Middle frontal gyrus (tissue), 1 donor: ENCODE measurements at regions not wholly inside any gene's neighbourhood (a gene's known extent, or its start where the extent isn't known, plus 50 kb on each side); places are given as distances from the start of the nearest gene placed in this dataset.

Source experiments
- DNase-seq: peaks from one replicate; pipeline ENCODE4 v3.0.0-alpha.2; 2015; ENCODE audit warnings: low spot score; ENCODE audit errors: extremely low spot score

DNA sequence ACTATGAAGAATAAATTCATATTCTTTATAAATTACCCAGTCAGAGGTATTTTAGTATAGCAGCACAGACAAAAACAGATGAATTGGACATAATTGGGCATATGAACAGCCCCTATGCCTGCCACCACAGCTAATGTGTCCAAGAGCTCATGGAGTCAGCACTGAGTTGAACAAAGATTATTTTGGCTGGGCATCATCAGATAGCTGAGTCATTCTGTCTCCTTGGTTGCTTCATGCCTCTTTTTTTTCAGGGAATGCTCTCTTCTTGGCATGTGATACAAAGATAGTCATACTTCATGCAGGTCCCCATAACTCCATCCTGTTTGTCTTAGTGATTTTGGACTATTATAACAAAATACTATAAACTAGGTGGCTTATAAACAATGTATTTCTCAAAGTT is 275.6 kb downstream of the TENT5A start:
- no peak for DNase-seq

DNA sequence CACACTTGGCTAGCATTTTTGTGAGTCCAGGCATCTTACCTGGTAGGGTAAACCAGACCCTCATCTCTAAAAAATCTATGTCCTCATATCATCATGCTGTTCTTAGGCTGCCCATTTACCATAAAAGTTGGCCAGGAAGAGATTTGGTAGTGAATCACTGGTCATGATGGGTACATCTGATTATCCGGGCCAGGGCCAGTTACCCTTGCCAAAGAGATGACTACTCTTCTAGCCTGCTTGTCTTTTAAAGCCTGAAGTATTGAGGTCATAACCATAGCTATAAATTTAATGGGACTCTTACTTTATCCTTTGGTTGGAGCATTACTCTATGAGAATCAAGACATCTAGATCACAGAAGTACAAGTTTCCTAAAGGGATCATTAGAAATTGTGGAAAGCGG is 276.8 kb downstream of the TENT5A start:
- DNase-seq, result no peak

DNA sequence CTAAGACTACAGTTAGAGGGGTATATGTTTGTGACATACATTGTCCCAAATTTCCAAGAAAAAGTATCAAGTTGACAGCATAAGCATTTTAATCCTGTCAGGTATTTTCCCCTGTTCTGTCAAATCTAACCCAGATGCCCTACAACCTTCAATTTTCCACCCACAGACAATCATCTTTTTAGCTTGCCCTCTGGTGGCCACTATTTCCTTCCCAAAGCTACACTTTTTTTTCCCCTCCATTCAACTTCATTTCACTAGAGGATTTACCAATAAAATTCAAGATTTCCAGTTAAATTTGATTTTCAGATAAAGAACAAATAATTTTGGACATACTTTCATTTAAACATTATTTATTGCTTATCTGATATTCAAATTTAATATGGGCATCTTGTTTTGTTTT is 286.6 kb downstream of the TENT5A start:
- DNase-seq, result no peak

GRCh38 chr6:81456416-81456815 is 296.1 kb downstream of the TENT5A start:
- no peak for DNase-seq

DNA sequence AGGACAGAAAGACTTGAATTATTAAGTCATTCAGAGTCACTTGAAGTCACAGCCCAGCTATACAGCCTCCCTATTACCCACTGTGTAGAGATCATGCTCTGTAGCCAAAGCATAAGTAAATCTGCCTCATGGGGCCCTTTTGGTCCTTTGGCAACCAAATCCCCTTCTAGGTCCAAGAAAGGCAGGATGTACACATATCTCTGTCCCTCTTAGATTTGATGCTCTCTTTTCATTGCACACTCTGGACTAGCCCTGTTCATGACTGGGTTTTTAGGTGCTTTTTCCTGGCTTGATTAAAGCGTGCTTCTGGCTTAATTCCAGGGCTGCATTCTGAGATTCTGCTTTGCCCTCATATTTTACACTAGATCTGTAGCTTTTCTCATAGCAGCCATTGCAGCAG is 296.8 kb downstream of the TENT5A start:
- DNase-seq, result no peak

- DNase-seq, result no peak
Measured at GRCh38 chr6:81451787-81452186, 300.7 kb downstream of the TENT5A start.

GRCh38 chr6:81450180-81450579 is 302.3 kb downstream of the TENT5A start:
- DNase-seq, result no peak

- DNase-seq, result no peak
Measured at GRCh38 chr6:81446509-81446908, 306.0 kb downstream of the TENT5A start.

DNA sequence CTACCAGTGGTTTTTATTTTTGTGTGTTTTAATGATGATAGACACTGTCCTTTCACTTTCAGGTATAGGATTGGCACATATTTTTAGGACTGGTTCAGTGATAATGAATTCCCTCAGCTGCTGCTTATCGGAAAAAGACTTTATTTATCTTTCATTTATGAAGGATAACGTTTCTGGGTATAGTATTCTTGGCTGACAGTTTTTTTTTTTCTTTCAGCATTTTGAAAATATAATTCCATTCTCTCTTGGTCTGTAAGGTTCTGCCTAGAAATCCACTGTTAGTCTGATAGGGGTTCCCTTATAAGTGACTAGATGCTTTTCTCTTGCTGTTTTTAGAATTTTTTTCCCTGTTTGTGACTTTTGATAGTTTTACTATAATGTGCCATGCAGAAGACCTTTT is 313.1 kb downstream of the TENT5A start:
- DNase-seq, result no peak

- no peak for DNase-seq
Measured at GRCh38 chr6:81436990-81437389, 315.5 kb downstream of the TENT5A start.

DNA sequence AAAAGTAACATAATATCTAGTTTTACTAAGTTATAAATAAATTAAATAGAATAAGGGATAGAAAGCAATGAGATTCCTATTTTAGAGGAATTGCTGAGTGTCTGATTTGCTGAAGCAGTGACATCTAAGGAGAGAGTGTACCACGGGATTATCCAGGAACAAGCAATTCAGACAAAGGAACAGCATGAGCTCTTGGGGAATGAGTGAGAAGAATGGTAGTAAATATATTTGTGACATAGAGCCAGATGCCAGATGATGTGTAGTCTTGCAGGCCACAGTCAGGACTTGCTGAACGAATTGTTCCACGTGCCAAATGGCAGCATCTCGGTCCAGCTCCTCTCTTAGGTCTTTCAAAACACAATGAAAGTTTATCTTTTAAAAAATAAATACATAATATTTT is 339.2 kb downstream of the TENT5A start:
- no peak for DNase-seq

GRCh38 chr6:81401970-81402690 is 350.4 kb downstream of the TENT5A start:
- DNase-seq, result no peak

DNA sequence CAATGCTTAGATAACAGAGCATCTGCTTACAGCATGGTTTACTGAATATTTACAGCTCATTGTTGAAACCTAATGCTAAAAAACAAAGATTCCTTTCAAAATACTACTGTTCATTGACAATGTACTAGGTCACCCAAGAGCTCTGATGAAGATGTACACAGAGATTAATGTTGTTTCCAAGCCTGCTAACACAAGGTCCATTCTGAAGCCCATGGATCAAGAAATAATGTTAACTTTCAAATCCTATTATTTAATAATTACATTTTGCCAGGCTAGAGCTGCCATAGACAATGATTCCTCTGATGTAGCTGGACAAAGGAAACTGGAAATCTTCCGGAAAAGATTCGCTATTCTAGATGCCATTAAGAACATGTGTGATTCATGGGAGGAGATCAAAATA is 355.6 kb downstream of the TENT5A start:
- no peak for DNase-seq

- no peak for DNase-seq
Measured at GRCh38 chr6:81387163-81387562, 365.3 kb downstream of the TENT5A start.

DNA sequence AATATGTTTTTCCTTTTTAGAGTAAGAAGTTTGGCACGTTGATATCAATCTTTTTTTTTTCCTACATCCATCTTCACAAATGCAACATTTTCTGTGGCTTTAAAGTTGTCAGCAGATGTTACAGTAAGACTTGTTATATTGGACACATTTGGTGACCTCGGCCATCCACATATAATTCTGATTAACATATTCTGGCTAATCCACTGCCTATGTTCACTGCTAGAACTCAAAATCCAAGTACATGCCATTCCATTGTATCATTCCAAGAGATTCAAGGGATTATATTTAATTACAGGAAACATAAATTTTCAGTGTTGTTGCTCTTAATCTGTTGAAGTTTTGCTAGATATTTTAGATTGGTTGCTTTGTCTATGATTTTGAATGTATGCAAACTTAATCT is 367.6 kb downstream of the TENT5A start:
- DNase-seq, result no peak

- DNase-seq, result no peak
Measured at GRCh38 chr6:81383472-81383871, 369.0 kb downstream of the TENT5A start.

GRCh38 chr6:81382852-81383251 is 369.6 kb downstream of the TENT5A start:
- no peak for DNase-seq

DNA sequence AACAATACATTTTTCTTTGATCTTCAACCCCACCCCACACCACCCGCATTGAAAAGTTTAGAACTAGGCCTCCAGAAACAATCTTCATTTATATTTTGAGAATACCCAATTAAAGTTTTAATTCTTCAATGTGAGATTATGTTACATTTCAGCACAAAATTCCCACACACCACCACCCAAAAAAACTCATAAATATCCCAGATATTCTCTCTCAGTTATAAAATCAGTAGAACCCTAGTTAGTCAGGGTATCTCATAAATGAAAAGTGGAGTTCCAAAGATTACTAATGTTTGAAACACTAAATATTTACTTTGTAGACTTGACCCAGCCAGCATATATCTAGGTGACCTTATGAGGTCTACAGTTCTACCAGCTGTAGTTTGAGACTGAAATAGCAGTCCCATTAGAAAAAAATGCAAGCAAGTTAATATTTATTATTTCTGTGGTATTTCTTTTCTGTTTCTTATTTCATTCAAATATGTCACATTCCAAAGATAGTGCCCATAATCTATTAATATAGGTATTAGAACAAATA is 371.0 kb downstream of the TENT5A start:
- no peak for DNase-seq

GRCh38 chr6:81380718-81381338 is 371.7 kb downstream of the TENT5A start:
- no peak for DNase-seq

DNA sequence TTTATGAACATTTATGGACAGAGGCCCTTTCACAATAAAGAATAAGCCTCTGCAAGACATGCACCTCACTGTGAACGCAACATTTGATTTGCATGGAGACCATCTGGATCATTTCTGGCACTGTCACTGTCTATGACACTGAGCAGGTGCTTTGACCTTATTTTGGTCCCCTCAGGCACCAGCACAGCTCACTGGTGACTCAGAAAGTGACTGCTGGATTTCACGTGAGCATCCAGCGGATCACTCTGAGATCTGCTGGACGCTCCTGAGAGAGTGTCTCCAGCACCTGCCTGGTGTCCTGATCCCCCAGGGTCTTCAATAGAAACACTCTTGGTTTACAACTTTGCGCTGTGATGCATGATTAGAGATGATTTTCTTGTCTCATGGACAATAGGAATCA is 375.7 kb downstream of the TENT5A start:
- DNase-seq, result no peak

DNA sequence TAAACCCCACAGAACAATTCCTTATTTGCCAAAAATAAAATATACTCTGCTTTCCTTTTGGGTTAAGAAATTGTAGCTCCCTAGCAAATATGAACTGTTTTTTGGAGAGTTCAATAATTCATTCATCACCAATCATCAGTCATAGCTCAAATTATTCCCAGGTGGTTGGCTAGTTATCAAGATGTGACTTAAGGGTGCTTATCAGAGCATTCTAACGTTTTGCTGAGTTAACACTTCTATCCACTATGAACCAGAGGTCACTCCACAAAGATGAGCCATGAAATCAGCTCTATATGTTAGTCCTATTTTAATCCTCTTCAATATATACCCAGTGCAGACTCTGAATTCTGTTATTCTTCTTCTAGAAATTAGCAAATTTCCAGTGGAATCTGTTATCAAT is 379.1 kb downstream of the TENT5A start:
- DNase-seq, result no peak

GRCh38 chr6:81371930-81372329 is 380.6 kb downstream of the TENT5A start:
- no peak for DNase-seq

GRCh38 chr6:81366972-81367371 is 385.5 kb downstream of the TENT5A start:
- DNase-seq, result no peak
